ENCODE measurements at regions not wholly inside any gene's neighbourhood (a gene's known extent, or its start where the extent isn't known, plus 50 kb on each side); places are given as distances from the start of the nearest gene placed in this dataset.

DNA sequence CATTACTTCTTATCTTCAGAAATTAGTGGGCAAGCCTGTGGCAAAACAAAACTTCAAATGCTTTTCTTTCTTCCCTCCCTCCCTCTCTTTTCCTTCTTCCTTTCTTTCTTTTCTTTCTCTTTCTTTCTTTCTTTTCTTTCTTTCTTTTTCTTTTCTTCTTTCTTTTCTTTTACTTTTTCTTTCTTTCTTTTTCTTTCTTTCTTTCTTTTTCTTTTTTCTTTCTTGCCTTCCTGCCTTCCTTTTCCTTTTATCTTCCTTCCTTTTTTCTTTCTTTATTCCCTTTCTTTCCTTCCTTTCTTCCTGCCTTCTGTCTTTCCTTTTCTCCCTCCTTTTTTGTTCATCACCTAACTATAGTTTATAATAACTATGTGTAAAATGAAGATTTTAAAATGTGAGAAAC lies 295.1 kb downstream of the SMOC2 start:
- H3K27ac ChIP-seq (ENCODE audit: low read depth in 2 of 2, low read length in 2 of 2): no peak overlapping the region
- intact Hi-C loops (cut with DNase I): no loop called here
- H3K9ac ChIP-seq (ENCODE audit: low read length in 3 of 3): no peak overlapping the region
- no peak overlapping the region for H3K4me3 ChIP-seq (ENCODE audit: low read length in 3 of 3)
- no peaks in the 10 kb centered on the region for H3K9me3 ChIP-seq (ENCODE audit: control insufficient read depth in 2 of 3, insufficient read depth in 1 of 3, low read length in 3 of 3)
- TF ChIP-seq, protein P1, sequence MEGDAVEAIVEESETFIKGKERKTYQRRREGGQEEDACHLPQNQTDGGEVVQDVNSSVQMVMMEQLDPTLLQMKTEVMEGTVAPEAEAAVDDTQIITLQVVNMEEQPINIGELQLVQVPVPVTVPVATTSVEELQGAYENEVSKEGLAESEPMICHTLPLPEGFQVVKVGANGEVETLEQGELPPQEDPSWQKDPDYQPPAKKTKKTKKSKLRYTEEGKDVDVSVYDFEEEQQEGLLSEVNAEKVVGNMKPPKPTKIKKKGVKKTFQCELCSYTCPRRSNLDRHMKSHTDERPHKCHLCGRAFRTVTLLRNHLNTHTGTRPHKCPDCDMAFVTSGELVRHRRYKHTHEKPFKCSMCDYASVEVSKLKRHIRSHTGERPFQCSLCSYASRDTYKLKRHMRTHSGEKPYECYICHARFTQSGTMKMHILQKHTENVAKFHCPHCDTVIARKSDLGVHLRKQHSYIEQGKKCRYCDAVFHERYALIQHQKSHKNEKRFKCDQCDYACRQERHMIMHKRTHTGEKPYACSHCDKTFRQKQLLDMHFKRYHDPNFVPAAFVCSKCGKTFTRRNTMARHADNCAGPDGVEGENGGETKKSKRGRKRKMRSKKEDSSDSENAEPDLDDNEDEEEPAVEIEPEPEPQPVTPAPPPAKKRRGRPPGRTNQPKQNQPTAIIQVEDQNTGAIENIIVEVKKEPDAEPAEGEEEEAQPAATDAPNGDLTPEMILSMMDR (IDR thresholded peaks at IDR 0.05; ENCODE audit: borderline replicate concordance, extremely low read depth, insufficient read depth): no peak
- no peaks in the 10 kb centered on the region for H3K27me3 ChIP-seq (ENCODE audit: control insufficient read depth, insufficient read depth, low read length)
- no peaks in the 10 kb centered on the region for H3K4me1 ChIP-seq (ENCODE audit: control insufficient read depth in 2 of 3, insufficient read depth in 2 of 3, low read depth in 1 of 3, low read length in 3 of 3)
- H3K36me3 ChIP-seq (ENCODE audit: control insufficient read depth in 2 of 3, insufficient read depth in 3 of 3, low read length in 3 of 3): no peaks in the 10 kb centered on the region
- no peak for FAIRE-seq
- no peak for DNase-seq

DNA sequence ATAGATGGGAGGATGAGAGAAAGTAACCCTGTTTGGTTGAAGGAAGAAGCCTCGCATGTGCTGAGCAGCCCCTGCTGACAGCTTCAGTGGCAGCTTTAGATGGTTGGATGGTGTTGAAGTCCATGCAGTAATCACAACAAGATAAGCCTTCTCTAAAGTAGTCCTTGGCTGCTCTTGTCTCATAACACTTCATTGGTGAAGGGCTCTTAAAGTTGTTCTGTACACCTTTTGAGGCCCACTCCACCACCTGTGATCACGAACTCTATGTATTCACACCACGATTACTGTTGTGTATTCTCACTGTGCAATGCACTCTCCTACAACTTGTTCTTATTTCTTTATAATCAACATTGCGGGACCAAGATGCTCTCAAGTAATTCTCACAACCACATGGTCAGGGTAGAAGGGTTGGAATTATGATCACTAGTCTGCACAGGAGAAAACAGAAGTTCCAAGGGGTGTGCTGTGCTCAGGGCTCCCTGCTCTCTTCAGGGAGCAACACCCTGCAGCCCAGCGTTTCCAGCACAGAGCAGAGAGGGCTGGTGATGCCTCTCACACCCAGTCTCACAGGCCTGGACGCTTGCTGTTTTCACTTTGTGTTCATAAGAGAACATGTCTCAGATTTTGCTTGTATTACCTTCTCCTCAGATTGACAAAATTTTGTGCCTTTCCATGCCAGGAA lies 294.4 kb downstream of the SMOC2 start:
- TF ChIP-seq, protein P1 (IDR thresholded peaks at IDR 0.05; ENCODE audit: borderline replicate concordance, extremely low read depth, insufficient read depth): no peak
- H3K27ac ChIP-seq (ENCODE audit: low read depth in 2 of 2, low read length in 2 of 2): no peak overlapping the region
- H3K9ac ChIP-seq (ENCODE audit: low read length in 3 of 3): no peak overlapping the region
- H3K9me3 ChIP-seq (ENCODE audit: control insufficient read depth in 2 of 3, insufficient read depth in 1 of 3, low read length in 3 of 3): no peaks in the 10 kb centered on the region
- DNase-seq (no peak), FAIRE-seq (no peak)
- no peaks in the 10 kb centered on the region for H3K27me3 ChIP-seq (ENCODE audit: control insufficient read depth, insufficient read depth, low read length)
- intact Hi-C loops (cut with DNase I): no loop called here
- no peak overlapping the region for H3K4me3 ChIP-seq (ENCODE audit: low read length in 3 of 3)
- no peaks in the 10 kb centered on the region for H3K36me3 ChIP-seq (ENCODE audit: control insufficient read depth in 2 of 3, insufficient read depth in 3 of 3, low read length in 3 of 3)
- no peaks in the 10 kb centered on the region for H3K4me1 ChIP-seq (ENCODE audit: control insufficient read depth in 2 of 3, insufficient read depth in 2 of 3, low read depth in 1 of 3, low read length in 3 of 3)

DNA sequence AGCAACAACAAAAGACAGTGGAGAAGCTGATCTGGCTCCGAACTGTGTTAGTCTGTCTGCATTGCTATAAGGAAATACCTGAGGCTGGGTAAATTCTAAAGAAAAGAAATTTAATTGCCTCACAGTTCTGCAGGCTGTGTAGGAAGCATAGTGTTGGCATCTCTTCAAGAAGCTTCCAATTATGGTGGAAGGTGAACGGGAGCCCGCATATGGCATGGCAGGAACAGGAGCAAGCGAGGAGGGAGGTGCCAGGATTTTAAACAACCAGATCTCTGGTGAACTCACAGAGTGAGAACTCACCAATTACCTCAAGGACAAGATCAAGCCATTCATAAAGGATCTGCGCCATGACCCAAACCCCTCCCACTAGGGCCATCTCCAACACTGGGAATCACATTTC lies 293.5 kb downstream of the SMOC2 start:
- intact Hi-C loops (cut with DNase I): no loop called here
- Histone ChIP-seq H3K4me1 (ENCODE audit: control insufficient read depth in 2 of 3, insufficient read depth in 2 of 3, low read depth in 1 of 3, low read length in 3 of 3) (no peaks in the 10 kb centered on the region), H3K36me3 (ENCODE audit: control insufficient read depth in 2 of 3, insufficient read depth in 3 of 3, low read length in 3 of 3) (no peaks in the 10 kb centered on the region), H3K27me3 (ENCODE audit: control insufficient read depth, insufficient read depth, low read length) (no peaks in the 10 kb centered on the region), H3K9ac (ENCODE audit: low read length in 3 of 3) (no peak overlapping the region), H3K9me3 (ENCODE audit: control insufficient read depth in 2 of 3, insufficient read depth in 1 of 3, low read length in 3 of 3) (no peaks in the 10 kb centered on the region), H3K4me3 (ENCODE audit: low read length in 3 of 3) (no peak overlapping the region), H3K27ac (ENCODE audit: low read depth in 2 of 2, low read length in 2 of 2) (no peak overlapping the region)
- DNase-seq (no peak), FAIRE-seq (no peak)
- TF ChIP-seq, protein P1 (IDR thresholded peaks at IDR 0.05; ENCODE audit: borderline replicate concordance, extremely low read depth, insufficient read depth): no peak

DNA sequence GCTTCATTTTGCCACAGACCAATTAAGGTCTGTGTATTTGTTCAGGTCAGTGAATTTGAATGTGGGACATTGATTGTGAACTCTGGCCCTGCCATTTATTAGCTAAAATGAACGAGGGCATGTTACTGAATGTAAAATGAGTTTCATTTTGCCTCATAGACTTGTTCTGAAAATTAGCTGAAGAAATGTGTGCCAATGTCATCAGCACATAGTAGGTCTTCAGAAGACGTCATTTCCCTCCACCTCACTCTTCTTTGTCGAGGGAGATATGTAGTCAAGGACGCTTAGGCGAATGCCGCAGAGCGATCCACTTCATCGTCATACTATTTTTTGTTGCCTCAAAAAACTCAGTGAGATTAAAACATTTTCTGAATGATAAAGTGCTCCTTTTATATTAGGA lies 291.7 kb downstream of the SMOC2 start:
- FAIRE-seq (no peak), DNase-seq (no peak)
- TF ChIP-seq, protein P1 (IDR thresholded peaks at IDR 0.05; ENCODE audit: borderline replicate concordance, extremely low read depth, insufficient read depth): no peak
- Histone ChIP-seq H3K9me3 (ENCODE audit: control insufficient read depth in 2 of 3, insufficient read depth in 1 of 3, low read length in 3 of 3) (no peaks in the 10 kb centered on the region), H3K27ac (ENCODE audit: low read depth in 2 of 2, low read length in 2 of 2) (no peak overlapping the region), H3K4me3 (ENCODE audit: low read length in 3 of 3) (no peak overlapping the region), H3K4me1 (ENCODE audit: control insufficient read depth in 2 of 3, insufficient read depth in 2 of 3, low read depth in 1 of 3, low read length in 3 of 3) (no peaks in the 10 kb centered on the region), H3K9ac (ENCODE audit: low read length in 3 of 3) (no peak overlapping the region), H3K36me3 (ENCODE audit: control insufficient read depth in 2 of 3, insufficient read depth in 3 of 3, low read length in 3 of 3) (no peaks in the 10 kb centered on the region), H3K27me3 (ENCODE audit: control insufficient read depth, insufficient read depth, low read length) (no peaks in the 10 kb centered on the region)
- intact Hi-C loops (cut with DNase I): no loop called here
